ENCODE measurements at regions not wholly inside any gene's neighbourhood (a gene's known extent, or its start where the extent isn't known, plus 50 kb on each side); places are given as distances from the start of the nearest gene placed in this dataset.

- TF ChIP-seq, protein P1, sequence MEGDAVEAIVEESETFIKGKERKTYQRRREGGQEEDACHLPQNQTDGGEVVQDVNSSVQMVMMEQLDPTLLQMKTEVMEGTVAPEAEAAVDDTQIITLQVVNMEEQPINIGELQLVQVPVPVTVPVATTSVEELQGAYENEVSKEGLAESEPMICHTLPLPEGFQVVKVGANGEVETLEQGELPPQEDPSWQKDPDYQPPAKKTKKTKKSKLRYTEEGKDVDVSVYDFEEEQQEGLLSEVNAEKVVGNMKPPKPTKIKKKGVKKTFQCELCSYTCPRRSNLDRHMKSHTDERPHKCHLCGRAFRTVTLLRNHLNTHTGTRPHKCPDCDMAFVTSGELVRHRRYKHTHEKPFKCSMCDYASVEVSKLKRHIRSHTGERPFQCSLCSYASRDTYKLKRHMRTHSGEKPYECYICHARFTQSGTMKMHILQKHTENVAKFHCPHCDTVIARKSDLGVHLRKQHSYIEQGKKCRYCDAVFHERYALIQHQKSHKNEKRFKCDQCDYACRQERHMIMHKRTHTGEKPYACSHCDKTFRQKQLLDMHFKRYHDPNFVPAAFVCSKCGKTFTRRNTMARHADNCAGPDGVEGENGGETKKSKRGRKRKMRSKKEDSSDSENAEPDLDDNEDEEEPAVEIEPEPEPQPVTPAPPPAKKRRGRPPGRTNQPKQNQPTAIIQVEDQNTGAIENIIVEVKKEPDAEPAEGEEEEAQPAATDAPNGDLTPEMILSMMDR (IDR thresholded peaks at IDR 0.05 in 8 of 11, conservative IDR thresholded peaks at IDR 0.05 in 3 of 11): no peak
- no peak for TF ChIP-seq POLR2A (IDR thresholded peaks at IDR 0.05)
- TF ChIP-seq POLR2AphosphoS5 (IDR thresholded peaks at IDR 0.05): no peak
These were observed 278.6 kb downstream of the SIPA1L2 start for GRCh38 chr1:232351335-232351734.
